Activated T-cell treated with anti-CD3 and anti-CD28 coated beads, Interleukin-2, amount 50 U/mL, for 24 hours (primary cell): ENCODE measurements at regions not wholly inside any gene's neighbourhood (a gene's known extent, or its start where the extent isn't known, plus 50 kb on each side); places are given as distances from the start of the nearest gene placed in this dataset.
A peak's percentile ranks its signal among the peaks of the same experiment; 100 is the strongest.
"Not testable (repeated sequence)": the region's sequence is repeated elsewhere in the genome, so short reads cannot be mapped to it uniquely, and the experiment has no call there.

Experiments
- DNase-seq: peaks from one replicate; pipeline ENCODE4 v3.0.0-alpha.2; 2020
- H3K27ac Mint-ChIP-seq: 2 replicates; pipeline ENCODE4 v1.8.0; 2020; ENCODE audit warnings: mild to moderate bottlenecking, mixed read lengths
- H3K27me3 Mint-ChIP-seq: 2 replicates; pipeline ENCODE4 v1.8.0; 2020; ENCODE audit warnings: mixed read lengths
- H3K36me3 Mint-ChIP-seq: 2 replicates; pipeline ENCODE4 v1.8.0; 2020; ENCODE audit warnings: low read depth, mixed read lengths
- H3K4me1 Mint-ChIP-seq: 2 replicates; pipeline ENCODE4 v1.8.0; 2020; ENCODE audit warnings: low read depth, mixed read lengths
- H3K4me3 Mint-ChIP-seq: 2 replicates; pipeline ENCODE4 v1.8.0; 2020; ENCODE audit warnings: mild to moderate bottlenecking, moderate library complexity, mixed read lengths
- H3K9me3 Mint-ChIP-seq: 2 replicates; pipeline ENCODE4 v1.8.0; 2020; ENCODE audit warnings: mixed read lengths

- H3K27ac Mint-ChIP-seq, H3K36me3 Mint-ChIP-seq, H3K4me3 Mint-ChIP-seq, H3K27me3 Mint-ChIP-seq, H3K4me1 Mint-ChIP-seq, DNase-seq, H3K9me3 Mint-ChIP-seq: not testable (repeated sequence)
Measured at GRCh38 chr21:6363591-6363990, 4157.8 kb upstream of the TPTE start.

GRCh38 chr21:6368824-6369223, 4152.6 kb upstream of the TPTE start:
- H3K27ac Mint-ChIP-seq, H3K27me3 Mint-ChIP-seq: not testable (repeated sequence)

GRCh38 chr21:6373253-6373652, 4148.1 kb upstream of the TPTE start:
- H3K4me1 Mint-ChIP-seq, H3K36me3 Mint-ChIP-seq, DNase-seq, H3K9me3 Mint-ChIP-seq, H3K4me3 Mint-ChIP-seq, H3K27ac Mint-ChIP-seq, H3K27me3 Mint-ChIP-seq: not testable (repeated sequence)

More at GRCh38 chr21:6368824-6369223, 4152.6 kb upstream of the TPTE start:
- H3K4me3 Mint-ChIP-seq, H3K4me1 Mint-ChIP-seq, H3K36me3 Mint-ChIP-seq, DNase-seq, H3K9me3 Mint-ChIP-seq: not testable (repeated sequence)

GRCh38 chr21:6374232-6374631, 4147.2 kb upstream of the TPTE start:
- not testable (repeated sequence) for H3K4me1 Mint-ChIP-seq, H3K4me3 Mint-ChIP-seq, H3K27ac Mint-ChIP-seq, H3K36me3 Mint-ChIP-seq, H3K9me3 Mint-ChIP-seq, H3K27me3 Mint-ChIP-seq
- DNase-seq = peak; percentile 53

GRCh38 chr21:6374926-6375325, 4146.5 kb upstream of the TPTE start:
- H3K27ac Mint-ChIP-seq, DNase-seq, H3K4me3 Mint-ChIP-seq, H3K36me3 Mint-ChIP-seq, H3K9me3 Mint-ChIP-seq, H3K4me1 Mint-ChIP-seq, H3K27me3 Mint-ChIP-seq: not testable (repeated sequence)

- H3K4me3 Mint-ChIP-seq, H3K36me3 Mint-ChIP-seq, H3K27me3 Mint-ChIP-seq, H3K27ac Mint-ChIP-seq, H3K9me3 Mint-ChIP-seq, H3K4me1 Mint-ChIP-seq, DNase-seq: not testable (repeated sequence)
Measured at GRCh38 chr21:6375776-6376175, 4145.6 kb upstream of the TPTE start.

GRCh38 chr21:6376321-6377070, 4144.9 kb upstream of the TPTE start:
- not testable (repeated sequence) for H3K4me3 Mint-ChIP-seq, H3K27me3 Mint-ChIP-seq, H3K4me1 Mint-ChIP-seq, DNase-seq, H3K9me3 Mint-ChIP-seq, H3K36me3 Mint-ChIP-seq, H3K27ac Mint-ChIP-seq
